ENCODE measurements at regions not wholly inside any gene's neighbourhood (a gene's known extent, or its start where the extent isn't known, plus 50 kb on each side); places are given as distances from the start of the nearest gene placed in this dataset.

DNA sequence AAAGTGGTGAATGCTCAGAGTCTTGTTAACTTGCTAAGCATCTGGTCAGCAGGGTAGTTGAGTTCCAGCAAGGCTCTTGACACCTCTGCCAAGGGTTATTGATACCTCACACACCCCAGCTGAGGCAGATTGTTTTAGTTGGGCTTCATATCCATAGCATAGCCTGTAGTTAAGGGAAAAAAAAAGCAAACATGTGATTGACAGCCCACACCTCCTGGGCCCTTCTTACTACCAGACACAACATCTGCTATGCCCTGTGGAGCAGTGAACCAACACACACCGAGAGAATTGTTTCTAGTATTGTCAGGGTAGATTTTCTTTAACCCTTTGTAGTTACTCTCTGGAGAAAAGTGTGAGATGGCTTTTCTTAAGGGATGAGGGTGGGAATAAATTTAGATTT, 697.0 kb upstream of the POU3F2 start:
- TF ChIP-seq POLR2A (IDR thresholded peaks at IDR 0.05) (no peak), CTCF (IDR thresholded peaks at IDR 0.05) (no peak)

Data from testis (tissue), 2 donors.